NT2/D1 (cell line): ENCODE measurements at regions not wholly inside any gene's neighbourhood (a gene's known extent, or its start where the extent isn't known, plus 50 kb on each side); places are given as distances from the start of the nearest gene placed in this dataset.

Experiments
- DNase-seq: peaks from one replicate; pipeline ENCODE4 v3.0.0-alpha.2; 2011; ENCODE audit warnings: low read depth, low spot score
- H3K27me3 ChIP-seq: 2 replicates; pipeline ENCODE4 v1.6.0; 2011; ENCODE audit warnings: mild to moderate bottlenecking; ENCODE audit not compliant: insufficient read length, insufficient read depth
- H3K36me3 ChIP-seq: 2 replicates; pipeline ENCODE4 v1.6.1; 2011; ENCODE audit warnings: mild to moderate bottlenecking, low read length, mixed read lengths; ENCODE audit not compliant: insufficient read depth, insufficient read length
- H3K4me1 ChIP-seq: 2 replicates; pipeline ENCODE4 v1.5.1; 2011; ENCODE audit not compliant: insufficient read depth, insufficient read length
- H3K4me3 ChIP-seq: 2 replicates; pipeline ENCODE4 v1.5.1; 2011; ENCODE audit warnings: low read depth; ENCODE audit not compliant: insufficient read length
- H3K9ac ChIP-seq: 2 replicates; pipeline ENCODE4 v1.6.0; 2011; ENCODE audit warnings: low read depth; ENCODE audit not compliant: insufficient read length
- H3K9me3 ChIP-seq: 2 replicates; pipeline ENCODE4 v1.5.1; 2011; ENCODE audit warnings: mild to moderate bottlenecking, low read length; ENCODE audit not compliant: insufficient read depth
- SUZ12 ChIP-seq: IDR thresholded peaks from 2 replicates; pipeline ENCODE4 v1.6.1; 2011; ENCODE audit not compliant: insufficient read length, insufficient read depth; ENCODE audit errors: extremely low read depth
- YY1 ChIP-seq: IDR thresholded peaks from 2 replicates; pipeline ENCODE4 v1.6.1; 2011; ENCODE audit not compliant: insufficient read length, insufficient read depth
- ZNF274 ChIP-seq: IDR thresholded peaks from 2 replicates; pipeline ENCODE4 v1.6.1; 2011; ENCODE audit warnings: mild to moderate bottlenecking, low read depth, low read length

DNA sequence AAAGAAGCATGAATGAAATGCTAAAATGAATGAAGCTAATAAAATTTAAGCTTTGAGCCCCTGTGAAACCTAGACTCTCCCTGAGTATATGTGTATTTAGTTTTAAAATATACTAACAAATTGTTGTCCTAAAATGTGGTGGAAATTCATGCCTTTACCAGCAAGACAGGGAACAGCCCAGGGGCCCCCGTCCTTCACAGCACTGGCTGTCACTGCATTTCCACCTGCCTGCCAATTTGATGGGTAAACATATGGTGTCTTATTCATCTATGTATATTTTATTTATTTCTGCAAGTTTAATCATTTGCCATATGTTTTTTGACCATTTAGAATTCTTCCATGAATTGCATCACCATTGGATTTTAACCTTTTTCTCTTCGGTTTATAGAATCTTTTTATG, 463.7 kb upstream of the NBEA start:
- no peak overlapping the region for H3K4me3 ChIP-seq
- H3K27me3 ChIP-seq: no peaks in the 10 kb centered on the region
- no peaks in the 10 kb centered on the region for H3K4me1 ChIP-seq
- DNase-seq: no peak
- no peak overlapping the region for H3K9ac ChIP-seq
- TF ChIP-seq ZNF274 (no peak), SUZ12 (no peak), YY1 (no peak)
- H3K9me3 ChIP-seq: no peaks in the 10 kb centered on the region
- no peaks in the 10 kb centered on the region for H3K36me3 ChIP-seq

DNA sequence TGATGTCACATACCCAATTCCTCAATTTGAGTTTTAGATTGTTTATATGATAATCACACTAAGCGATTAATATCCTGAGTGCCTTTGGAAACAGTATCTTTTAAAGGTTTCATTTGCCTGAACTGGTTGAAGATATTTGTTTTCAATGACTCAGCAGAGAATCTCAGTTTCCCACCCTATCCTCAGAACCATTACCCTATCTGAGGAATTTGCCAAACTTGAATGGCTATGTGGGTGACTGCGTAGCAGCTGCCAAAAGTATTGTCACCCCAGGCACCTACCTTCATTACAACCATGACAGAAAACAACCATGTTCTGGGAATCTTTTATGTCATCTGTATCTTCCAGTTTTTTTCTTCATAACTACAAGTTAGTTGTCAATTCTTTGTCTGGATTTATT, 440.1 kb upstream of the NBEA start:
- no peak for TF ChIP-seq YY1
- TF ChIP-seq SUZ12: no peak
- TF ChIP-seq ZNF274: no peak

DNA sequence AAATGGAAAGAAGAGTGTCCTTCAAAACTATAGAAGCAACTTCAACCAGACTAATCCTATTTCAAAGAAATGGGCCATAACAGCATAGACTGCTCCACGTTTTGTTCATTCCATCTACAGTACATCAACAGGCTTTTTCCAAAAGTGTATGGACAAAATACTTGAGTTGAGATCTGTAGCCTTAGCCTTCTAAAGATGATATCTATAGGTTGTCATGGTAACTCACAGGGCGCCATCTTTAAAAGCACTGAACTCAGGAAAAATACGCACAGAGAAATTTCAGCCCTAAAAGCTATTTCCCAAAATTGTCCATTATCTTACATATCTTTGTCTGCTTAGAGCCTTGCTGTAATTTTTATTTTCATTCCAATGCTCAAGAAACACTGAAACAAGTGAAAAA, 439.4 kb upstream of the NBEA start:
- Histone ChIP-seq H3K9me3 (no peaks in the 10 kb centered on the region), H3K27me3 (no peaks in the 10 kb centered on the region), H3K4me3 (no peak overlapping the region), H3K36me3 (no peaks in the 10 kb centered on the region), H3K4me1 (no peaks in the 10 kb centered on the region), H3K9ac (no peak overlapping the region)
- no peak for TF ChIP-seq SUZ12
- TF ChIP-seq ZNF274: no peak
- TF ChIP-seq YY1: no peak
- DNase-seq: no peak

More for the DNA sequence above, 440.1 kb upstream of the NBEA start:
- Histone ChIP-seq H3K27me3 (no peaks in the 10 kb centered on the region), H3K4me1 (no peaks in the 10 kb centered on the region), H3K9ac (no peak overlapping the region), H3K36me3 (no peaks in the 10 kb centered on the region), H3K4me3 (no peak overlapping the region), H3K9me3 (no peaks in the 10 kb centered on the region)
- no peak for DNase-seq

DNA sequence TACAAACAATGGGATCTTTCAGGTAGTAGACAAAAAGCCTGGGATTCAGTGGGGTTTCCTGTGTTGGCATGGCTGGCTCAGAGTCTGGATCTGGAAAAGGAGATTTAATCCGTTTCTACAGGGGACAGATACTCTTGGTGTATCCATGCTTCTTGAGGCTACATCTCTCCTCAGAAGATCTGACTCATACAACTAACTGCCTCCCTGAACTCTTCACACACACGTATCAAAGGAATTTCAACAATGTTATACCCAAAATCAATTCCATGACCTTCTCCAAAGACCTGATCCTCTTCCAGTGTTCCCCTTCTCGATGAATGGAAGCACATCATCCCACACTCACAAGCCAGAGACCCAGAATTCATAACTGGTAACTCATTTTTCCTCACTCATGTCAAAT, 435.3 kb upstream of the NBEA start:
- TF ChIP-seq SUZ12: no peak
- TF ChIP-seq YY1: no peak
- no peak for TF ChIP-seq ZNF274
- no peak overlapping the region for H3K4me3 ChIP-seq
- no peak overlapping the region for H3K9ac ChIP-seq
- H3K36me3 ChIP-seq: no peaks in the 10 kb centered on the region
- no peaks in the 10 kb centered on the region for H3K9me3 ChIP-seq
- DNase-seq: no peak
- no peaks in the 10 kb centered on the region for H3K4me1 ChIP-seq
- no peaks in the 10 kb centered on the region for H3K27me3 ChIP-seq

DNA sequence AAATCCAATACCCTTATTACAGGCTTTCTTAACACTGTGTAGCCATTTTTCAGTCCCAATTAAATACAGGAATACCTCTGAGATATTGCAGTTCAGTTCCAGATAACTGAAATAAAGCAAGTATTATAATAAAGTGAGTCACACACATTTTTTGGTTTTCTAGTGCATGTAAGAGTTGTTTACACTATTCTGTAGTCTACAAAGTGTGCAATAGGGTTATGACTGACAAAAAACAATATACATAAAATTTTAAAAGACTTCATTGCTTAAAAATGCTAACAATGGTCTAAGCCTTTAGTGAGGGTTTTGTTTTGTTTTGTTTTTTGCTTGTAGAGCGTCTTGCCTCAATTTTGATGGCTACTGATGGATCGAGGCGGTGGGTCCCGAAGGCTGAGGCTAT, 434.4 kb upstream of the NBEA start:
- Histone ChIP-seq H3K36me3 (no peaks in the 10 kb centered on the region), H3K4me3 (no peak overlapping the region), H3K9me3 (no peaks in the 10 kb centered on the region), H3K9ac (no peak overlapping the region), H3K27me3 (no peaks in the 10 kb centered on the region), H3K4me1 (no peaks in the 10 kb centered on the region)
- no peak for DNase-seq
- no peak for TF ChIP-seq YY1
- TF ChIP-seq ZNF274: no peak
- TF ChIP-seq SUZ12: no peak

DNA sequence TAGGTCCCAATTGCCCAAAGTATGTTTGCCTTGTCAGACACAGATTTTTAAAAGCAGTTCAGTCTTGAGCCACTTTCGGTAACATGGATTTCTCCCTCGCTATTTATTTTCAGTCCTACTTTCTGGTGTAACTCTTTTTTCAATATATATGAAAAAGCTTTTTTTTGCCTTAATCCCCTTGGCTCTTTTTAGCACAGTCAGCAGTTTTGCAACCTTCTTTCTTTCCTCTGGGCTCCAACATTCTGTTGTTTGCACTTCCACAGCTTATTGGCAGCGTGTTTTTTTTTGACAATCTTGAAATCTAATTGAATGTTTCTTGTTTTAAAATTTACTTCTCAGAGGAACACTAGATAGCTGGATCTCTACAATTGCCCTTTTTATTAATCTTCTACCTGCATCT, 429.3 kb upstream of the NBEA start:
- H3K4me3 ChIP-seq: no peak overlapping the region
- H3K4me1 ChIP-seq: no peaks in the 10 kb centered on the region
- no peaks in the 10 kb centered on the region for H3K27me3 ChIP-seq
- no peaks in the 10 kb centered on the region for H3K36me3 ChIP-seq
- no peak for DNase-seq
- TF ChIP-seq ZNF274 (no peak), YY1 (no peak), SUZ12 (no peak)
- H3K9me3 ChIP-seq: no peaks in the 10 kb centered on the region
- H3K9ac ChIP-seq: no peak overlapping the region

DNA sequence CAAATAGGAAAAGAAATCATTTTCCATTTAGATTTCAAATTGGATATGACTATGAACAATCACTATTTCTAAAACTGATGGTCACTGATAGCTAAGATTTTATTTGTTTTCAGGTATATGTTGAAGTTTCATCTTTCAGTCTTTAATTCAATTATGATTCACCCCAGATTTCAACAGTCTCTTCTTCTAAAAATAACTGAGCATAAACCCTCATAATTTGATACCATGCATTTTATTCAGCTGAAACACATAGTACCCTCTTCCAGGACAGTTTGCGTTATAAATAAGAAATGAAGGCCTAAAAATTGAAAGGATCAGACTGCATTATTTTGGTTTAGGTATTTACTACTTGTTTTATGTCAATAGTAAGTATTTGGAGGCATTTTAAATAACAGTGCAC, 428.5 kb upstream of the NBEA start:
- H3K9ac ChIP-seq: no peak overlapping the region
- no peaks in the 10 kb centered on the region for H3K36me3 ChIP-seq
- H3K4me1 ChIP-seq: no peaks in the 10 kb centered on the region
- H3K4me3 ChIP-seq: no peak overlapping the region
- TF ChIP-seq SUZ12 (no peak), ZNF274 (no peak)
- H3K9me3 ChIP-seq: no peaks in the 10 kb centered on the region
- no peak for DNase-seq
- no peaks in the 10 kb centered on the region for H3K27me3 ChIP-seq

DNA sequence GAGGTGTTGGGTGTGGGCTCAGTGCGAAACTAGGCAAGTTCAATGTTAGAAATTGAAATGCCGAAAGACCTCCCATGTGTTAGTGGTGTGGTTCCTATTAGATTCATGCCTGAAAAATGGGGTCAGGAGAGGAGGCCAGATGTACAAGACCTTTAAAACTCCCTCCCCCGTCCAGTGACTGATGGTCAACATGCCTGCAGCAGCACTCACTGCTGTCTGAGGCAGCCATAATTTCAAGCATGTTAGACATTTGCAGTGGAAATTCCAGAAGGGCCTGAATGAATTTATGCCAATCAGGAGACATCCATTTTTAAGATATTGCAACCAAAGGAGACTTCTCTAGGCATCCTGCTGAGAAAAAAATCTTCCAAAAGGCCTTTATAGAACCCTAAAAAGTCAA, 426.9 kb upstream of the NBEA start:
- H3K27me3 ChIP-seq: no peaks in the 10 kb centered on the region
- no peaks in the 10 kb centered on the region for H3K4me1 ChIP-seq
- DNase-seq: no peak
- H3K9me3 ChIP-seq: no peaks in the 10 kb centered on the region
- no peak overlapping the region for H3K9ac ChIP-seq
- H3K4me3 ChIP-seq: no peak overlapping the region
- no peaks in the 10 kb centered on the region for H3K36me3 ChIP-seq
- no peak for TF ChIP-seq ZNF274
- no peak for TF ChIP-seq YY1
- TF ChIP-seq SUZ12: no peak
